ENCODE measurements at regions not wholly inside any gene's neighbourhood (a gene's known extent, or its start where the extent isn't known, plus 50 kb on each side); places are given as distances from the start of the nearest gene placed in this dataset.
"Not testable (repeated sequence)": the region's sequence is repeated elsewhere in the genome, so short reads cannot be mapped to it uniquely, and the experiment has no call there.

DNA sequence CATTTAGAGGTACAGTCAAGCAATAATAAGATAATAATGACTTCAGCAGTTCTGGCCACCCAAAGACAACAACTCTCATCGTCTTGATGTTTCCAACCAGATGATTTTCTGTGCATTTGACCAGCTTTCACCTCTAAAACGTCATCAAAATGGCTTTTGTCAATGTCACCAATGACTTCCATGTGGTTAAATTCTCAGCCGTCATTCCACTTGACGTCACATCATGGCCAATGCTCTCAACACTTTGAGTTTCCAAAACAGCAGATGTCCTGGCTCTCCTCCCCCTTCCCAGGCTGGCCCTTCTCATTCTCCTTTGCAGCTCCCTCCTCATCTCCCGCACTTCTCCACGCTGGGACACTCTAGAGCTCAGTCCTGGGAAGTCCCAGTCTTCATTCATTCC, 258.3 kb downstream of the BCL2 start:
- DNase-seq (ENCODE audit: insufficient read length, low spot score): no peak
- TF ChIP-seq, protein P1, sequence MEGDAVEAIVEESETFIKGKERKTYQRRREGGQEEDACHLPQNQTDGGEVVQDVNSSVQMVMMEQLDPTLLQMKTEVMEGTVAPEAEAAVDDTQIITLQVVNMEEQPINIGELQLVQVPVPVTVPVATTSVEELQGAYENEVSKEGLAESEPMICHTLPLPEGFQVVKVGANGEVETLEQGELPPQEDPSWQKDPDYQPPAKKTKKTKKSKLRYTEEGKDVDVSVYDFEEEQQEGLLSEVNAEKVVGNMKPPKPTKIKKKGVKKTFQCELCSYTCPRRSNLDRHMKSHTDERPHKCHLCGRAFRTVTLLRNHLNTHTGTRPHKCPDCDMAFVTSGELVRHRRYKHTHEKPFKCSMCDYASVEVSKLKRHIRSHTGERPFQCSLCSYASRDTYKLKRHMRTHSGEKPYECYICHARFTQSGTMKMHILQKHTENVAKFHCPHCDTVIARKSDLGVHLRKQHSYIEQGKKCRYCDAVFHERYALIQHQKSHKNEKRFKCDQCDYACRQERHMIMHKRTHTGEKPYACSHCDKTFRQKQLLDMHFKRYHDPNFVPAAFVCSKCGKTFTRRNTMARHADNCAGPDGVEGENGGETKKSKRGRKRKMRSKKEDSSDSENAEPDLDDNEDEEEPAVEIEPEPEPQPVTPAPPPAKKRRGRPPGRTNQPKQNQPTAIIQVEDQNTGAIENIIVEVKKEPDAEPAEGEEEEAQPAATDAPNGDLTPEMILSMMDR (IDR thresholded peaks at IDR 0.05; ENCODE audit: insufficient read depth, missing control alignments): no peak
- FAIRE-seq: no peak

DNA sequence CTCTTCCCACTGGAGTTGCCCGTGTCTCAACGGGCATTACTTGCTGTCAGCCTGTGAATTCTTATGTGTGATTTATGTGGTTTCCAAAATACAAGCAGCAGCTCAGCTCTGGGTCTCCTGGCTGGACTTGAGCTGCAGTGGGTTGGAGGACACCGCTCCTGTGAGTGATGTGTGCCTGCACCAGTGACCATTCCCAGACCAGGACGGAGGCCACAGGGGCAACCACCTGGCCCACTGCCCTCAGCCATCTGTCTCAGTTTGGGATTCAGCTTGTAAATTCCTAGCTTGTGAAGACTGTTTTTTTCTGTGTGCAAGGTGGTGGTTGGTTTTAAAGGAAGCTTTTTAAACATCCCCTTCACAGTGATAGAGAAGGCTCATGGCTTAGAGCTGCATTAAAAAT, 261.0 kb downstream of the BCL2 start:
- TF ChIP-seq, protein P1 (IDR thresholded peaks at IDR 0.05; ENCODE audit: insufficient read depth, missing control alignments): no peak
- DNase-seq (ENCODE audit: insufficient read length, low spot score) (no peak), FAIRE-seq (peak; percentile 78)

DNA sequence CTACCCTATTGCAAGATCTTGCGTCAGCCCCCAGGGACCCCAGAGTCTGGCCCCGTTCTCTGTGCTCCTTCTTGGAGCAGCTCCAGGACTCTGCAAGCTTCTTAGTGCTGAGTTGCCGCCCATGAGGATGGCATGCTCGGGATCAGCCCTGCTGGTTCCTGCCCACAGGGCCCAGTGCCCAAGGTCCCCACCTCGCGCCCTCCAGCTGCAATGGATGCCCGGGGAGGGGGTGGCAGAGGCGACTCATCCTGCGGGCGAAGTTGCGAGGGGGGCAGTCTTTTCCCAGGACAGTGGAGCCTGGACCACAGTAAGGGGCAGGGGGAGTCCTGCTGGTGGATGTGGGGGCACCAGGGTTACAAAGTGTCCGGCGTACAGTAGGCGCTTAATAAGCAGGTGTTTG, 261.9 kb downstream of the BCL2 start:
- TF ChIP-seq, protein P1 (IDR thresholded peaks at IDR 0.05; ENCODE audit: insufficient read depth, missing control alignments): no peak
- FAIRE-seq (no peak), DNase-seq (ENCODE audit: insufficient read length, low spot score) (no peak)

DNA sequence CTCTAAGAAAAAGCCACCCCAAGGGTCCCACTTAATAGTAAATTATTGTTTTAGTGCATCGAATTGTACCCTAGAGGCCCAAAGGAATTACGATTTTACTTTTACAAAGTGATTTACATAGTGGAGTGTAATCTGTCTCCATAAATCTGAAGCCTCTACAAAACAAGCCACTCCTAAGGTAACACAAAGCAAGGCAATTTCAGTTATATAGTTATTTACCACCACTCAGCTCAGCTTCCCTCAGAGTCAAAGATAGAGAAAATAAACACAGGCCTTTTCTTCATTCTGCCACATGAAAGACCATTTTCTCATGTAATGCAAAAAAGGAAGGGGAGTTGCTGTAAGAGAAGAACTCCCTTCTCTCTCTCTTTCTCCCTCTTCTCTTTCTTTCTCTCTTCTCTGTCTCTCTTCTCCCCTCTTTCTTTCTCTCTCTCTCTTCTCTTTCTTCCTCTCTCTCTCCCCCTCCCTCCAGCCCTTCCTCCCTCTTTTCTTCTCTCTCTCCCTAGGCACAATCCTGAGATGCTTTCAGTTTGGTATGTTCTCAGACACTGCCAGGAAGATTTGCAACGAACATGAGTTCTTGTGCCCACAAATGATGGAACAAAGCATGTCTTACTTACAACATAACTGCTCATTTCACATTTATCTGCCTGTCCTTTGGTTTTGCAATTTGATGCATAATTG, 264.5 kb downstream of the BCL2 start:
- no peak for DNase-seq (ENCODE audit: insufficient read length, low spot score)
- TF ChIP-seq, protein P1 (IDR thresholded peaks at IDR 0.05; ENCODE audit: insufficient read depth, missing control alignments): no peak
- FAIRE-seq: peak; percentile 90

DNA sequence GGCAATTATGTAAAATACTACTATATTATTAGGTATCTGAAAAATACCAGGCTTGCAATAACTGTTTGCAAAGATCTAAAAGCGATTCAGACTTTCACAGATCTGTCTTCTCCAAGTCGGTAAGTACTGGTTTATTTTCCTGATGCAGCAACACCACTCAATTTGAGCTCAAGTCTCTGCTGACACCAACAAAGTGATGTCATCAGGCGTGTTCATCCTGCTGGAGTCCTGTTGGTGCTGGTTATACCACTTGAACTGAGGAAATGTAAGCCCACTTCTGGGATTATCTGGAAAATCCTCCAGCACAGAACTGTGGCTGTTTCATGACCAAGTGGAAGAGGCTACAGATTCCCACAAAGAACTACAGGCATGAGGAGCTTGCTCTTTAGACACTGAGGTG, 267.6 kb downstream of the BCL2 start:
- TF ChIP-seq, protein P1 (IDR thresholded peaks at IDR 0.05; ENCODE audit: insufficient read depth, missing control alignments): no peak
- FAIRE-seq (no peak), DNase-seq (ENCODE audit: insufficient read length, low spot score) (no peak)

DNA sequence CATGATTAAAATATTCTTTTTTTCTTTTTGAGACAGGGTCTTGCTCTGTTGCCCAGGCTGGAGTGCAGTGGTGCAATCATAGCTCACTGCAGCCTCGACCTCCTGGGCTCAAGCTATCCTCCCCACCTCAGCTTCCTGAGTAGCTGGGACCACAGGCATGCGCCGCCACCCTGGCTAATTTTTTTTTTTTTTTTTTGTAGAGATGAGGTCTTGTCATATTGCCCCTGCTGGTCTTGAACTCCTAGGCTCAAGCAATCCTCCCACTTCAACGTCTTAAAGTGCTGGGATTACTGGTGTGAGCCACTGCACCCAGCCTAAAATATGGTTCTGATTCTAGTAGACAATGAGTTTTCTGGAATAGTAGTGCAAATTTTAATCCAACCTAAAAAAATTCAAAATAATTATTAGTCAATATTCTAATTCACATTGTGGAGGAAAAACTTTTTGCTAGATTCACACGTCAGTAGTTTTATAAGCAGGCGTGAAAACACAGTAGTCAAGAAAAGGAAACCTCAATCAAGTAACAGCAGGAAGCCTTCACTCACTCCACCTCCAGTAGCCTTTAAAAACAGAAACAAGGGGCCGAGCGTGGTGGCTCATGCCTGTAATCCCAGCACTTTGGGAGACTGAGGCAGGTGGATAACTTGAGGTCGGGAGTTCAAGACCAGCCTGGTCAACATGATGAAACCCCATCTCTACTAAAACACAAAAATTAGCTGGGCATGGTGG, 268.7 kb downstream of the BCL2 start:
- FAIRE-seq: peak; percentile 51

DNA sequence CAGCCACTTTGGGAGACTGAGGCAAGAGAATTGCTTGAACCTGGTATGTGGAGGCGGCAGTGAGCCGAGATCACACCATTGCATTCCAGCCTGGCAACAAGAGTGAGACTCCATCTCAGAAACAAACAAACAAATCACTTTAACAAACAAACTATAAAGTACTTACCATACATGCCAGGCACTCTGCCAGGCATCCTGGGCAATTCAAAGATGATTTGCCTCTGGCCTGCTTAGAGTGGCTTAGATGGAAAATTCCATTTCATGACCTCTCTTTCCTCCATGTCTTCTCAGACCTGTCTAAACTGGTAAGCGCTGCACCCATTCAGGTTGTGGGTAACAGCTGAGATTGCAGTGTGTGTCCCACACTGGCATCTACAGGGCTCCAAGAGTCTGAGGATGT, 273.2 kb downstream of the BCL2 start:
- DNase-seq (ENCODE audit: insufficient read length, low spot score) (no peak), FAIRE-seq (no peak)

More for the DNA sequence above, 268.7 kb downstream of the BCL2 start:
- DNase-seq (ENCODE audit: insufficient read length, low spot score): not testable (repeated sequence)

More for the DNA sequence above, 273.2 kb downstream of the BCL2 start:
- TF ChIP-seq, protein P1 (IDR thresholded peaks at IDR 0.05; ENCODE audit: insufficient read depth, missing control alignments): no peak

Measured in D721Med (cell line).